Smooth muscle cell (in vitro differentiated cells): ENCODE measurements at regions not wholly inside any gene's neighbourhood (a gene's known extent, or its start where the extent isn't known, plus 50 kb on each side); places are given as distances from the start of the nearest gene placed in this dataset.

Experiments
- DNase-seq: peaks from one replicate; lab custom pipeline; 2025; ENCODE audit not compliant: unreplicated experiment; lab: John Stamatoyannopoulos, UW
- H2AFZ ChIP-seq: fragments of 200-600 bp; sonication (generic); 2 replicates; pipeline ENCODE4 v1.6.0; 2016; ENCODE audit warnings: antibody characterized with exemption, low read depth, mild to moderate bottlenecking
- H3F3A ChIP-seq: fragments of 200-600 bp; sonication (generic); 2 replicates; pipeline ENCODE4 v1.6.0; 2017; ENCODE audit warnings: antibody characterized with exemption, low read depth
- H3K27ac ChIP-seq: fragments of 200-600 bp; sonication (generic); 2 replicates; pipeline ENCODE4 v1.5.1; 2016; ENCODE audit warnings: low read depth, mild to moderate bottlenecking
- H3K27me3 ChIP-seq: fragments of 200-600 bp; sonication (generic); 2 replicates; pipeline ENCODE4 v1.6.1; 2016; ENCODE audit warnings: low read depth, mild to moderate bottlenecking
- H3K36me3 ChIP-seq: fragments of 200-600 bp; sonication (generic); 2 replicates; pipeline ENCODE4 v1.5.1; 2016; ENCODE audit warnings: low read depth
- H3K4me1 ChIP-seq: fragments of 200-600 bp; sonication (generic); 2 replicates; pipeline ENCODE4 v1.5.1; 2016; ENCODE audit warnings: low read depth
- H3K4me2 ChIP-seq: fragments of 200-600 bp; sonication (generic); 2 replicates; pipeline ENCODE4 v1.6.0; 2016; ENCODE audit warnings: mild to moderate bottlenecking
- H3K4me3 ChIP-seq: fragments of 200-600 bp; sonication (generic); 2 replicates; pipeline ENCODE4 v1.5.1; 2016; ENCODE audit warnings: mild to moderate bottlenecking
- H3K79me2 ChIP-seq: fragments of 200-600 bp; sonication (generic); 2 replicates; pipeline ENCODE4 v1.6.0; 2016; ENCODE audit warnings: low read depth, mild to moderate bottlenecking
- H3K9ac ChIP-seq: fragments of 200-600 bp; sonication (generic); 2 replicates; pipeline ENCODE4 v1.6.0; 2016; ENCODE audit warnings: low read depth
- H3K9me3 ChIP-seq: fragments of 200-600 bp; sonication (generic); replicated peaks from 2 replicates; pipeline ENCODE4 v1.5.1; 2016; ENCODE audit warnings: low read depth
- H4K20me1 ChIP-seq: fragments of 200-600 bp; sonication (generic); 2 replicates; pipeline ENCODE4 v1.6.0; 2016; ENCODE audit warnings: low read depth
- WGBS: methylation state at CpG from one replicate; pipeline ENCODE4 v1.1.7; 2016; ENCODE audit warnings: low lambda C conversion rate; 5-methylcytosine and 5-hydroxymethylcytosine counted together
- TF ChIP-seq, protein P1 (sequence below): fragments of 200-600 bp; sonication (generic); IDR thresholded peaks from 2 replicates; pipeline ENCODE4 v1.5.1; 2017; ENCODE audit warnings: borderline replicate concordance, mild to moderate bottlenecking, antibody characterized with exemption; ENCODE audit not compliant: insufficient read depth, poor library complexity, severe bottlenecking

GRCh38 chr7:19617901-19618300 lies 90.9 kb downstream of the POLR1F start:
- 71% methylated on average over 2 of the region's 2 CpGs for WGBS
- Histone ChIP-seq H3K4me1 (no peaks in the 10 kb centered on the region), H3K27ac (no peak overlapping the region), H2AFZ (no peak overlapping the region), H3K4me3 (no peak overlapping the region), H3K36me3 (no peaks in the 10 kb centered on the region), H3F3A (no peaks in the 10 kb centered on the region), H3K4me2 (no peak overlapping the region), H4K20me1 (no peaks in the 10 kb centered on the region), H3K9me3 (no peaks in the 10 kb centered on the region), H3K27me3 (peaks cover under 1% of the 10 kb centered on the region), H3K79me2 (no peaks in the 10 kb centered on the region), H3K9ac (no peak overlapping the region)
- TF ChIP-seq, protein P1, sequence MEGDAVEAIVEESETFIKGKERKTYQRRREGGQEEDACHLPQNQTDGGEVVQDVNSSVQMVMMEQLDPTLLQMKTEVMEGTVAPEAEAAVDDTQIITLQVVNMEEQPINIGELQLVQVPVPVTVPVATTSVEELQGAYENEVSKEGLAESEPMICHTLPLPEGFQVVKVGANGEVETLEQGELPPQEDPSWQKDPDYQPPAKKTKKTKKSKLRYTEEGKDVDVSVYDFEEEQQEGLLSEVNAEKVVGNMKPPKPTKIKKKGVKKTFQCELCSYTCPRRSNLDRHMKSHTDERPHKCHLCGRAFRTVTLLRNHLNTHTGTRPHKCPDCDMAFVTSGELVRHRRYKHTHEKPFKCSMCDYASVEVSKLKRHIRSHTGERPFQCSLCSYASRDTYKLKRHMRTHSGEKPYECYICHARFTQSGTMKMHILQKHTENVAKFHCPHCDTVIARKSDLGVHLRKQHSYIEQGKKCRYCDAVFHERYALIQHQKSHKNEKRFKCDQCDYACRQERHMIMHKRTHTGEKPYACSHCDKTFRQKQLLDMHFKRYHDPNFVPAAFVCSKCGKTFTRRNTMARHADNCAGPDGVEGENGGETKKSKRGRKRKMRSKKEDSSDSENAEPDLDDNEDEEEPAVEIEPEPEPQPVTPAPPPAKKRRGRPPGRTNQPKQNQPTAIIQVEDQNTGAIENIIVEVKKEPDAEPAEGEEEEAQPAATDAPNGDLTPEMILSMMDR = no peak
- no peak for DNase-seq

- Histone ChIP-seq H2AFZ (no peak overlapping the region), H3K9me3 (peaks cover 3% of the 10 kb centered on the region), H3K27me3 (peaks cover 6% of the 10 kb centered on the region), H3K27ac (no peak overlapping the region), H3K4me1 (no peaks in the 10 kb centered on the region), H3F3A (no peaks in the 10 kb centered on the region), H3K36me3 (no peaks in the 10 kb centered on the region), H4K20me1 (no peaks in the 10 kb centered on the region), H3K79me2 (no peaks in the 10 kb centered on the region), H3K4me3 (no peak overlapping the region), H3K9ac (no peak overlapping the region), H3K4me2 (no peak overlapping the region)
- TF ChIP-seq, protein P1 = no peak
- no peak for DNase-seq
These were observed 98.5 kb downstream of the POLR1F start for GRCh38 chr7:19610194-19610943.

GRCh38 chr7:19589446-19589845 lies 119.4 kb downstream of the POLR1F start:
- H3K4me3 ChIP-seq = no peak overlapping the region
- no peak for DNase-seq
- H3F3A ChIP-seq = no peaks in the 10 kb centered on the region
- no peak overlapping the region for H3K27ac ChIP-seq
- no peaks in the 10 kb centered on the region for H3K27me3 ChIP-seq
- WGBS = 90% methylated on average over 3 of the region's 3 CpGs
- H3K36me3 ChIP-seq = no peaks in the 10 kb centered on the region
- no peak overlapping the region for H3K9ac ChIP-seq
- no peaks in the 10 kb centered on the region for H3K4me1 ChIP-seq
- TF ChIP-seq, protein P1 = no peak
- H2AFZ ChIP-seq = no peak overlapping the region
- no peaks in the 10 kb centered on the region for H3K79me2 ChIP-seq
- H4K20me1 ChIP-seq = no peaks in the 10 kb centered on the region
- H3K9me3 ChIP-seq = no peaks in the 10 kb centered on the region
- H3K4me2 ChIP-seq = no peak overlapping the region

DNA sequence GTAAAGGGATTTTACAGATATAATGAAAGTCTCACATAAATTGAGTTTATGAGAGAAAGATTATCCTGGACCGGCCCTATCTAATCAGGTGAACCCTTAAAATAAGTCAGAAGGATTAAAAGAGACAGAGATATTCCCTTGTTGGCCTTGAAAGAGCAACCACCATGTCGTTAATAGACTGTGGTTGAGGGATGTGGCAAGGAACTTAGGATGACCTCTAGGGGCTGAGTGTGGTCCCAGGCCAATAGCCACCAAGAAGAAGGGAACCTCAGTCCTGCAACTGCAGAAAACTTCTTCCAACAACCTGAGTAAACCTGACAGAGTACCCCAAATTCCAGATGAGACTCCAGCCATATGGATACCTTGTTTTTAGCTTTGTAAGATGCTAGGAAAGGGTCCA lies 121.5 kb downstream of the POLR1F start:
- H3K36me3 ChIP-seq = no peaks in the 10 kb centered on the region
- no peak overlapping the region for H3K9ac ChIP-seq
- no peaks in the 10 kb centered on the region for H3K9me3 ChIP-seq
- DNase-seq = no peak
- H3K27ac ChIP-seq = no peak overlapping the region
- no peaks in the 10 kb centered on the region for H4K20me1 ChIP-seq
- H3K4me1 ChIP-seq = no peaks in the 10 kb centered on the region
- no peak overlapping the region for H3K4me3 ChIP-seq
- H3K4me2 ChIP-seq = no peak overlapping the region
- no peaks in the 10 kb centered on the region for H3F3A ChIP-seq
- TF ChIP-seq, protein P1 = no peak
- no peak overlapping the region for H2AFZ ChIP-seq
- no peaks in the 10 kb centered on the region for H3K27me3 ChIP-seq
- no peaks in the 10 kb centered on the region for H3K79me2 ChIP-seq
- 21% methylated on average over 2 of the region's 2 CpGs for WGBS
